ENCODE measurements at regions not wholly inside any gene's neighbourhood (a gene's known extent, or its start where the extent isn't known, plus 50 kb on each side); places are given as distances from the start of the nearest gene placed in this dataset.

GRCh38 chr4:62683799-62684566 lies 1483.9 kb downstream of the ADGRL3 start (continued):
- TF ChIP-seq ZBTB40 (IDR thresholded peaks at IDR 0.05; ENCODE audit: borderline replicate concordance) (no peak), PBX3 (IDR thresholded peaks at IDR 0.05; ENCODE audit: insufficient replicate concordance, low read depth, low read length) (no peak), ZBTB4 (CRISPR knock-in tag; IDR thresholded peaks at IDR 0.05) (no peak), TCF12 (IDR thresholded peaks at IDR 0.05; ENCODE audit: low read depth, low read length) (no peak), ZZZ3 (IDR thresholded peaks at IDR 0.05; ENCODE audit: control insufficient read depth, insufficient read length, low read depth) (no peak), IKZF2 (IDR thresholded peaks at IDR 0.05) (no peak), RBBP5 (conservative IDR thresholded peaks at IDR 0.05) (no peak), BHLHE40 (IDR thresholded peaks at IDR 0.05; ENCODE audit: borderline replicate concordance in 1 of 2, low read depth in 2 of 2, low read length in 1 of 2) (no peak), MTA2 (IDR thresholded peaks at IDR 0.05; ENCODE audit: low read depth) (no peak), SPI1 (IDR thresholded peaks at IDR 0.05; ENCODE audit: borderline replicate concordance, insufficient read depth, low read depth, low read length) (no peak), NKRF (conservative IDR thresholded peaks at IDR 0.05) (no peak), MLLT1 (IDR thresholded peaks at IDR 0.05) (no peak), ZNF622 (IDR thresholded peaks at IDR 0.05) (no peak)

Data from GM12878 (cell line).